ENCODE measurements at regions not wholly inside any gene's neighbourhood (a gene's known extent, or its start where the extent isn't known, plus 50 kb on each side); places are given as distances from the start of the nearest gene placed in this dataset.
"Not testable (repeated sequence)": the region's sequence is repeated elsewhere in the genome, so short reads cannot be mapped to it uniquely, and the experiment has no call there.

GRCh38 chr11:69934861-69935494 is 115.8 kb upstream of the FGF3 start:
- DNase-seq: no peak

DNA sequence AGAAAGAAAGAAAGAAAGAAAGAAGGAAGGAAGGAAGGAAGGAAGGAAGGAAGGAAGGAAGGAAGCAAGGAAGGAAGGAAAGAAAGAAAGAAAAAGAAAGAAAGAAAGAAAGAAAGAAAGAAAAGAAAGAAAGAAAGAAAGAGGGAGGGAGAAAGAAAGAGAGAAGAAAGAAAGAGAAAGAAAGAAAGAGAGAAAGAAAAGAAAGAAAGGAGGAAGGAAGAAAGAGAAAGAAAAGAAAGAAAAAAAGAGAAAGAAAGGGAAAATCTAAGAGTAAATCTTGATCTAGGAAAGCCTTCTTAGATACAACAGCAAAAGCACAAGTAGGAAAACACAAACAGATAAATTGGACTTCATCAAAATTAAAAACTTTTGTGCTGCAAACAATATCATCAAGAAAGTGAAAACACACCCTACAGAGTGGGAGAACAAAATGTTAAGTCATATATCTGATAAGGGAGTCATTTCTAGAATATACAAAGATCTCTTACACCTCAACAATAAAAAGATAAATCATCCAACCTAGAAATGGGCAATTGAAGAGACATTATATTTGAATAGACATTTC is 116.8 kb upstream of the FGF3 start:
- DNase-seq: no peak

DNA sequence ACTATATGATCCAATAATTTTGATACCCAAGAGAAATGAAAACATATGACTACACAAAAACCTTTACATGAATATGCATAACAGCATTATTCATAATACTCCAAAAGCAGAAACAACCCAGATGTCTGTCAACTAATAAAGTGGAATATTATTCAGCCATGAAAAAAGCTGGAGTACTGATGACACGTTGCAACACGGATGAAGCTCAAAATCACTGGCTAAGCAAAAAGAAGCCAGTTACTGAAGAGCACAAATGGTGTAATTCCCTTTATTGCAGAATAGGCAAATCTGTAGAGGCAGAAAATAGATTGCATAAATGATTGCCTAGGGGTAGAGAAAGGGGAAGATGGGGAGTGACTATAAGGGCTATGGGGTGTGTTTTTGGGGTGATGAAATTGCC is 117.6 kb upstream of the FGF3 start:
- no peak for DNase-seq

- DNase-seq: no peak
Observed at GRCh38 chr11:69938206-69938605, 119.0 kb upstream of the FGF3 start.

DNA sequence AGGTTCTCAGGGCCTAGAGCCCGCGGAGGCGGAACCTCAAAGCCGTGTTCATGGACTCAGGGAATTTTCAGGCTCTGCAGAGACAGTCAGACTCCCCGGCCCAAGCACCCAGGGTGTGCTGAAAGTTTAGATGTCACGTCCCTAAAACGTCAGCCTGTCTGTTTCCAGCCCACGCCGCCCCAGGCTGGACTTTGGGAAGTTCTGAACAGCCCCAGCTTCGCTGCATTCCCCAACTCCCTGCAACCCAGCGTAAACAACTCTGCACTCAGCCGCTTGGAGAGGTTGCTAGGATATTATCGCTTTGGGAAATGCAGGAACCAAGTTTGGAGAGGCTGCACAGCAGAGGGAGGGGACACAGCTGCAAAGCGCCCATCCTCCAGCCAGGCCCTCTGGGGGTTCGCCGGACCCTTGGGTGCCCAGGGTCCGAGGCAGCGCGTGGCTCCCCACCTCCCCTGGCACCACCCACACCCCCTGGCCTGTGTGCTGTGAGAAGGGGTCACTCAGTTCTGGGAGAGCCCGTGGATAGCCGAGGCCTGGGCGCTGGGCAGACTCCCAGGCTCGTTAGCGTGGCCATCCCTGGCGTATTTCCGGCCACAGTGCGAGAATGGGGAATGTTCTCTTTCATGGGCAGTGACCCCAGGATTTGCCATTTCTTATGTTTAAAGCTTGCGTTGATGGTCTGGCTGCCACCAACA is 120.5 kb upstream of the FGF3 start:
- DNase-seq: no peak

- DNase-seq: no peak
Observed at GRCh38 chr11:69940246-69940610, 121.0 kb upstream of the FGF3 start.

- no peak for DNase-seq
Observed at GRCh38 chr11:69941546-69942332, 122.5 kb upstream of the FGF3 start.

DNA sequence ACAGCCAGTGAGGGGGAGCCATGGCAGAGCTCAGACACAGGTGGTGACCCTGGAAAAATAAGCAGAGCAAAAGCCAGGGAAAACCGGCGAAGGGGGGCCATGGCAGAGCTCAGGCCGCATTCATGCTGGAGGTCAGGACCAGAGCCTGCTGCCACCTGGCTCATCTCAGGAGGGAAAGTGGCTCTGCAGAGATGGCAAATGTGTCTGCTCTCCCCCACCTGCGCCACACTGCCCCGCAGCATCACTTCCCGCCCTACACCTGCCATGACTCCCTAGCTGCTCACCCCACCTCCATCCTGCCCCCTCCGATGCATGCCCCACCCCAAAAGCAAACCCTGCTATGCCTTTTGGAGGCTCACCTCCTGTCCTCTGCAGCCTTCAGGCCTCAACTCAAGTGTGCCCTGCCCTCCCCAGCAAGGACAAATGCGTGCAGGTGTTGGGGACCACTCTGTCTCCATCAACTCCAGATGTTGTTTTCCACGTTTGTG is 123.2 kb upstream of the FGF3 start:
- DNase-seq: no peak

GRCh38 chr11:69943066-69943465 is 123.8 kb upstream of the FGF3 start:
- no peak for DNase-seq

GRCh38 chr11:69943506-69943905 is 124.3 kb upstream of the FGF3 start:
- DNase-seq: no peak

DNA sequence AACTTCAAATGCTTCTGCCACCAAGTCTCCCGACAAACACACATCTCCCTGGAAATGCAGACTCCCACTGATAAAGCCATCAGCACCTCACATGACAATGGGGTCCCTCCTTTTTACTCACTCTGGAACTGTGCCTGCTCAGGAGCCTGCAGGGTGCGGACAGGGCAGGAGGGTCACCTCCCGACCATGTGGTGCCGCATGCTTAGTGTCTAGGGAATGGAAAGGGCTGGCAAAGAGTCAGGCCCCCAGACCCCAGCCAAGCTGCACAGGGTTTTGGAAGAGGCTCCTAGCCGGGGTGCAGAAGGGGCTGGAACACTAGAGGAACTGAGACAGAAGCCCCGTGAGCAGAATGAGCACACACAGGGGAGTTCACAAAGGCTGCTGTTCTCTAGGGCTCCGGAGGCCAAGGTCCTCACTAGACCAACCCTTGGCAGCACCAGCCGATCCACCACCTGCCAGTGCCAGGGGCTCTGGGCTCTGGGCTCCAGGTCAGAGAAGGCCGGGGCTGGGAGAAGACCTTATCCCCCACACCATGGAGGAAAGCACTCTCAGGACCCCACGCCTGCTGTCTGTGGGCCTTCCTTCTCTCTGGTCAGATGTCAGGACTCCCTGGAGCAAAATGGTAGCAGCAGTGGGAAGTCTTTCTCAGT is 125.1 kb upstream of the FGF3 start:
- DNase-seq: no peak

- no peak for DNase-seq
Observed at GRCh38 chr11:69945157-69945556, 125.9 kb upstream of the FGF3 start.

DNA sequence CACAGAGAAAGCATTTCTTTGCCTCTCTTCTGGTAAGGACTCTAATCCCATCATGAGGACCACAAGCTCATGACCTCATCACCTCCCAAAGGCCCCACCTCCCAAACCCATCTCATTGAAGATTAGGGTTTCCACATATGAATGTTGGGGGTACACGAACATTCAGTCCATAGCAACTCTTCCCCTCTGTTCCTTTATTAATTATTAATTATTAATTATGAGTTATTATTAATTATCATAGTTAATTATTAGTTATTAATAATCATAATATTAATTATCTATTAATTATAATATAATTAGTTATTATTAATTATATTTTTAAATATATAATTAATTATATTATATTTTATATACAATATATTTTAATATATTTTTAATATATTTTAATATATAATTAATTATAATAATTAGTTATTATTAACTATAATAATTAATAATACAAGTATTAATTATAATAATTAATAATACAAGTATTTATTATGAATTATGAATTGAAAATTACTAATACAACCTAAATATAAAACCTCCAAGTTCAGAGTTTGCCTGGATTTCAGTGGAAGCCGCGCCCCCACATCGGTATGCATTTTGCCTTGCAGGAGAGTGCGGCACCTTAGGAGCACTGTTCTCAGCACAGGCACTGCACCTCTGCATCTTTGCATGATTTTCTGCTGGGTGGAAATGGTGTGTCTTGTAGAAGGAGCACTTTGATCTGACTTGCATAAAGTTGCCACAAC is 128.0 kb upstream of the FGF3 start:
- DNase-seq: no peak

DNA sequence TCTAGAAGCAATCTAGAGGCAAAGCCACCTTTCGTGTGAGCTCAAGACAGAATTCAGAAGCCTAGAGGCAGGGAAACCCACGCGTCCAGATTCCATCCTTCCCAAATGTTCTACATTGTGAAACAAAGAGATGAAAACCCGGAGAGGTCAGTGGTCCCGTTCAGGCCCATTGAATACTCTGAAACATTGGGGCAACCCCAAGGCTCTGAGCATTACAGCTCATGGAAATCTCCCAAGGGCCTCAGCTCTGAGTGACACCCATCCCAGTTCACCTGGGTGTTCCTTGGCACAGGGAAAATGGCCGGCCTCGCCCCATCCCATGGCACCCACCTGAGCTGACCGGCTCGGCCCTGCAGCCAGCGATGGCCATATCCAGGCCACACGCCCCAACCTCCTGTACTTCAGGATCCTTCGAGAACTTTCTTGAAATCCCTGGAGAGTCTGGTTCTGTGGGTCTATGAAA is 128.6 kb upstream of the FGF3 start:
- no peak for DNase-seq

DNA sequence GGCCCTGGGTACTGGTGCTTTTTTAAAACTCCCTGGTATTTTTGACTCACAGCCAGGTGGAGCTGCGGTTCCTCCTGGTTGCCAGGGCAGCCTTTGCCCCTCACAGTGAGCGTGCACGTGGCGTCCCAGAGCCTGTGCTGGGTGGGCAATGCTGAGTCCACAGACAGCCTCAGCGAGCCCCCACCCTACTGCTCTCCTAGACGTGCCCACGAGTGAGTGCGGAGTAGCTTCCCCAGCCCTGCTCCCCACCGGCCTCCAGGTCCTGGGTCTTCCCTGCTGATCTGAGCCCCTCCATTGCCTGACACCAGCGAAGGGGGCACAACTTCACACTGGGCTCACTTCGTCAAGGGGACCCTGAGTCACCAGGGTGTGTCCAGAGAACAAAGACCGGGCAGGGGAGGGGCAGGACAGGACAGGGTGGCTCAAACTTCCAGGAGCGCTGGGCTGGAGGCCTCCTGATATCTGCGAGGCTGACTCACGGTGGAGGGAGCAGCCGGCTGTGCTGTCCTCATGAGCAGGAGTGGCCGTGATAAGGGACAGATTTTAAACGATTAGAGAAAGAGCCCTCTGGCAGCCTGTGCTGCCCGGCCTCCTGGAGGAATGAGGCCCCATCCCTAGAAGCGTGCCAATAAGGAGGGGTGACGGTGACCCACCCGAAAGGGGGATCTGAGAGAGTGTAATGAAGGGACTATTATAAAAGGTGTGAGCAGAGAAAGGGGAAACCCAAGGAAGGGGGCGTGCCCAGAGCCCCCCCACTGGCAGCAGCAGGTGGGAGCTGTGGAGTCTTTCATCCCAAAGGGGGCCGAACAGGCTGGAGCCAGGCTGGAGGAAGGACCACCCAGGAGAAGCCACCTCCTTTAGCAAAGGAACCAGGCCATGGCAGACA is 129.3 kb upstream of the FGF3 start:
- DNase-seq: no peak

DNA sequence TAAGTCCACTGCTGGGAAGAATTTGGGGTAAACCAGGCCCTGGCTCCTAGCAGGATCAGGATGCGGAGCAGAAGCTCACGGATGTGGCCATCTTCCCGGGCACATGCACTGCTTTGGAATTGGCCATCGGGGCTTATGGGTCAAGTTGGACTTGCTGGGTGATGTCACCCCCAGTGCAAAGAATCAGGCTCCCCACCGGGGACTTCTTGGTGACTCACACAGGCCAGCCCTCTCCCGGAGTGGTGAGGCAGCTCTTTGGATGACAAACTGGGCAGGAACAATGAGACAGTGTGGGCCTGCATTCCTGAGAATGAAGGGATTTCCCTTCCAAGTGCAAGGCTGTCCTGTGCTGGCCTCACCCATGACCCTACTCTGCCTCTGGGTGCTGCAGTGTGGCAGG is 128.8 kb upstream of the ANO1 start:
- no peak for DNase-seq

GRCh38 chr11:69950120-69950519 is 128.0 kb upstream of the ANO1 start:
- peak; percentile 21 for DNase-seq

DNA sequence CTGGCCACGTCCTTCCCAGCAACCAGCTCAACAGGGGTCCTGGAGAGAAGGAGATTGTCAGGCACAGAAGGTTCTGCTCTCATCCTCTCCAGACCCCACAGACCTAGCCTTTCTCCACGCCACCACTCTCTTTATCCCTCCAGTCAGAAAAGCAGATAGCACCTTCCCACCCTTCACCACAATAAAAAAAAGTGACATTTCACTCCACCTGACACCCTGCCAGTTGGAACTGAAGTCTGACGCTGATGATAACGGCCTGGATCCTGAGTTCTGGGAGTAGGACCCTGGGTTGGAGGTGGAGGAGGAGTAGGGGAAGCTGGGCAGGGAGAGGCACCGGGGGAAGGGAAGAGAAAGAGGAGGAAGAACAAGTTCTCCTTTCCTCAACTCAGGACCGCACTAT is 127.5 kb upstream of the ANO1 start:
- no peak for DNase-seq

- DNase-seq: no peak
Observed at GRCh38 chr11:69951821-69952220, 126.3 kb upstream of the ANO1 start.

- DNase-seq: not testable (repeated sequence)
Observed at GRCh38 chr11:69952229-69952975, 125.7 kb upstream of the ANO1 start.

GRCh38 chr11:69953356-69953755 is 124.8 kb upstream of the ANO1 start:
- no peak for DNase-seq
